Psoas muscle (tissue), 7 donors: ENCODE measurements at regions not wholly inside any gene's neighbourhood (a gene's known extent, or its start where the extent isn't known, plus 50 kb on each side); places are given as distances from the start of the nearest gene placed in this dataset.

Experiments
- ATAC-seq, 4 donors: fragments of 200-7000 bp; cut with Tn5 transposase; one replicate each; pipeline ENCODE4 v1.9.1; 2020; ENCODE audit warnings: moderate library complexity in 3 of 4, mild to moderate bottlenecking in 2 of 4
- DNase-seq, 2 donors: peaks; one replicate each; pipeline ENCODE4 v3.0.0-alpha.2; 2020
- H3K27ac ChIP-seq: fragments of 200-600 bp; one replicate; pipeline ENCODE4 v1.8.0; 2022
- H3K27me3 ChIP-seq, 3 donors: fragments of 200-600 bp in 1 of 3; one replicate each; pipeline versions ENCODE4 v1.6.1 to v1.8.0; 2013 to 2022; ENCODE audit warnings: low read length in 2 of 3, mild to moderate bottlenecking in 2 of 3, moderate library complexity in 1 of 3; ENCODE audit not compliant: insufficient read depth in 3 of 3
- H3K36me3 ChIP-seq, 2 donors: fragments of 200-600 bp in 1 of 2; one replicate each; pipeline versions ENCODE4 v1.6.1 to v1.8.0; 2013 to 2022; ENCODE audit warnings: low read depth in 1 of 2, mild to moderate bottlenecking in 1 of 2, moderate library complexity in 1 of 2; ENCODE audit not compliant: insufficient read depth in 1 of 2
- H3K4me1 ChIP-seq: fragments of 200-600 bp; one replicate; pipeline ENCODE4 v1.8.0; 2022
- H3K4me3 ChIP-seq: fragments of 200-600 bp; one replicate; pipeline ENCODE4 v1.8.0; 2022; ENCODE audit warnings: mild to moderate bottlenecking
- H3K9me3 ChIP-seq: fragments of 200-600 bp; one replicate; pipeline ENCODE4 v1.8.0; 2022
- WGBS, 3 donors: extraction: QIAGEN DNeasy Blood & Tissue Kit; methylation state at CpG; one replicate each; pipeline versions ENCODE4 v1.1.6 to v1.1.7; 2013; 5-methylcytosine and 5-hydroxymethylcytosine counted together
- intact Hi-C, 2 donors: fragments of 100-400 bp; cut with DNase I; formaldehyde crosslinking; loops; one replicate each; pipeline versions ENCODE4 v1.11.0 to v1.14.2; 2022
- TF ChIP-seq, protein P1 (sequence below): fragments of 200-600 bp; IDR thresholded peaks from one replicate; pipeline ENCODE4 v1.8.0; 2022; ENCODE audit warnings: antibody characterized with exemption
- donor health status: healthy with polysubstance abuse.
- donor health status: DM: no; HTN: no; CAD: no; lungs with moderate emphysema.
- donor health status: Bipolar disorder and iron deficiency.
- donor health status: healthy.
- donor health status: DM: yes; HTN: yes; CAD: no.
- donor health status: DM: no; HTN: no; CAD: no.
- donor health status: DM: yes; HTN: yes; CAD: no.

DNA sequence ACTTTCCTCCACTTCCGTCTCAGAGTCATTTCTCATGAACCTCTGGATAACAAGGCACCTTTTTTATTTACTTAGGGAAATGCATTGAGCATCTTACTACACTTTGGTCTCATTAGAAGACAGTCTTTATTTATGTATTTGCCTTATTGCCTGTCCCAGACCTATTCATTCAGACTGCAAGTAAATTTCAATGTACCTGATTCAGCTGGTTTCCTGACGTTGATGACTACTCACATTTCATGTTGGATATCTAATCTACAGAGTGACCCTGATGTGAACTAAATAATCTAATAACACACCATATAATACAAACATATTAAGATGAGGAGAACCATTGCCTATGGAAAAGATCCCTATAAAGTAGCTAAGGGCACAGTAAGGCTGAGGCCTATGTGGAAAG, 267.7 kb downstream of the SLC6A15 start:
- Histone ChIP-seq H3K27me3 (no peaks in the 10 kb centered on the region), H3K4me1 (no peaks in the 10 kb centered on the region), H3K36me3 (no peaks in the 10 kb centered on the region), H3K27ac (no peak overlapping the region), H3K4me3 (no peak overlapping the region), H3K9me3 (no peaks in the 10 kb centered on the region)
- TF ChIP-seq, protein P1, sequence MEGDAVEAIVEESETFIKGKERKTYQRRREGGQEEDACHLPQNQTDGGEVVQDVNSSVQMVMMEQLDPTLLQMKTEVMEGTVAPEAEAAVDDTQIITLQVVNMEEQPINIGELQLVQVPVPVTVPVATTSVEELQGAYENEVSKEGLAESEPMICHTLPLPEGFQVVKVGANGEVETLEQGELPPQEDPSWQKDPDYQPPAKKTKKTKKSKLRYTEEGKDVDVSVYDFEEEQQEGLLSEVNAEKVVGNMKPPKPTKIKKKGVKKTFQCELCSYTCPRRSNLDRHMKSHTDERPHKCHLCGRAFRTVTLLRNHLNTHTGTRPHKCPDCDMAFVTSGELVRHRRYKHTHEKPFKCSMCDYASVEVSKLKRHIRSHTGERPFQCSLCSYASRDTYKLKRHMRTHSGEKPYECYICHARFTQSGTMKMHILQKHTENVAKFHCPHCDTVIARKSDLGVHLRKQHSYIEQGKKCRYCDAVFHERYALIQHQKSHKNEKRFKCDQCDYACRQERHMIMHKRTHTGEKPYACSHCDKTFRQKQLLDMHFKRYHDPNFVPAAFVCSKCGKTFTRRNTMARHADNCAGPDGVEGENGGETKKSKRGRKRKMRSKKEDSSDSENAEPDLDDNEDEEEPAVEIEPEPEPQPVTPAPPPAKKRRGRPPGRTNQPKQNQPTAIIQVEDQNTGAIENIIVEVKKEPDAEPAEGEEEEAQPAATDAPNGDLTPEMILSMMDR: no peak
- 67 to 79% (median 74%) methylated on average over 2 of the region's 2 CpGs for WGBS, 3 donors
- DNase-seq (no peak), ATAC-seq (no peak)
- intact Hi-C loops: no loop called here

DNA sequence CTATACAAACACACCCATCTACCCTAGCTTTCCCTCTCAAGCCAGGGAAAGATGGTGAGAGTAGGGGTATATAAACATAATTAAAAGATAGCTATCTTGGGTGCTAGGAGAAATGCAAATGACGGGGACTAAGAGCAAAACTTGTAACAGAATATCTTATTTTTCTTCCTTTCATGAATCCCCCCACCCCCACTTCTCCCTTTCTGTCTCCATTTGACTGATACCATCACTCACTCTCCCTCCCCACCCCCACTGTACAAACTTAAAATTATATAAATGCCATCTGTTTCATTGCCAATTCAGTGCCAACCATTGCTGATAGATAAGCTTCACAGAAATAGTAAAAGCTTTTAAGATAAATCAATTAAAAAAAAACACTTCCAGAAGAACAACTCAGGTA, 268.6 kb downstream of the SLC6A15 start:
- 87 to 91% (median 88%) methylated on average over 1 of the region's 1 CpG for WGBS, 3 donors
- Histone ChIP-seq H3K27ac (no peak overlapping the region), H3K4me1 (no peaks in the 10 kb centered on the region), H3K36me3 (no peaks in the 10 kb centered on the region), H3K27me3 (no peaks in the 10 kb centered on the region), H3K9me3 (no peaks in the 10 kb centered on the region), H3K4me3 (no peak overlapping the region)
- TF ChIP-seq, protein P1: no peak
- DNase-seq: no peak
- intact Hi-C loops: no loop called here
- ATAC-seq: no peak

DNA sequence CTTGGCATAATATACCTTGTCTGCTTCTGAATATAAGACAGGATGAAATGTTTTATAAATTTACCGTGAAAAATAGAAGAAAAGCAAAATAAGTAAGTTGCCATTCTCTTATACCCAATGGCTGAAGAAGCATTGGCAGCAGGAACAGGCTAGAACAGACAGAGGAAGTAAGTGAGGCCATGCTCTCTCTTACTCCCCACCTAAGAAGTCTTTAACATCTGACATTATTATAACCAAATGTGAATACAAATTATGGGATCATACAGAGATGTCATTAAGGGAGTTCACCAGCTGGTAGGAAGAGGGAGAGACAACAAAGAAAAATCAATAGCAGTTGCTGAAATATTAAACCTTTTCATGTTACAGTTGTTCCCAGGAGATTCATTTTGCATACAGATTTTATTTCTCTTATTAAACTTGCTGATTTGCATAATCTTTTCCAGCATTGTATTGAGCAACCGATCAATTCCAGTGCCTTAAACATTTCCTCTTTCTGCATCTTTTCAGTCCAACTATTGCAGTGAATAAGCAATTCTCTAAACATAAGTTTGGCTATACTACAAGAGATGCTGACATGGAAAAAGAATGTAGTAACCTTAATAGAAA, 270.6 kb downstream of the SLC6A15 start:
- ATAC-seq: no peak
- Histone ChIP-seq H3K9me3 (no peaks in the 10 kb centered on the region), H3K4me1 (no peaks in the 10 kb centered on the region), H3K4me3 (no peak overlapping the region), H3K27ac (no peak overlapping the region), H3K27me3 (no peaks in the 10 kb centered on the region), H3K36me3 (no peaks in the 10 kb centered on the region)
- TF ChIP-seq, protein P1: no peak
- 41 to 57% (median 56%) methylated on average over 2 of the region's 2 CpGs for WGBS, 3 donors
- no peak for DNase-seq
- intact Hi-C loops: no loop called here

DNA sequence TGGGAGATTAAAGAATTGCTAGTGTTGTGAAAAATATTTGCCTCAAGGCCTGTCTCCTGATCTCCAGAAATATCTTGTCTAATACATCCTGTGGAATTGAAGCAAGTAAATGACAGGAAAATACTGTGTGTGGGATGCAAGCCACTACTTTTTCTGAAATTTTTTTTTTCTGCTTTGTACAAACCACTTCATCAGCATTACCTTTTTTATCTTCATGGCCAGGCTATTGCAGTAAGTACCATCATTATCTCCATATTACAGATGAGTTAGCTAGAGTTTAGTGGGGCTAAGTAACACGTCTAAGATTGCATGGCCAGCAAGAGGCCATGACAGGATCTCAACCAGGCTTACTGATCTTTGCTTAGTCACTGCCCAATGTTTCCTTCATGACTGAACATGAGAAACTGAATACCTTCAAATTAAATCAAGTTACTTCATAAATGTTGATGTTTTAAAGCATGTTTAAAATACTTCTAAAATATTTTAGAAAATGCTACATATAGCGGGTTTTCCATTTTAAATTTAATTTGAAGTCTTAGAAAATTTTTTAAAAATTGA, 273.7 kb downstream of the SLC6A15 start:
- 71 to 74% (median 71%) methylated on average over 2 of the region's 2 CpGs for WGBS, 3 donors
- no peaks in the 10 kb centered on the region for H3K36me3 ChIP-seq
- DNase-seq (no peak), ATAC-seq (no peak)
- H3K27ac ChIP-seq: no peak overlapping the region
- H3K4me1 ChIP-seq: no peaks in the 10 kb centered on the region
- no peaks in the 10 kb centered on the region for H3K9me3 ChIP-seq
- H3K27me3 ChIP-seq: no peaks in the 10 kb centered on the region
- intact Hi-C loops: no loop called here
- TF ChIP-seq, protein P1: no peak
- no peak overlapping the region for H3K4me3 ChIP-seq

DNA sequence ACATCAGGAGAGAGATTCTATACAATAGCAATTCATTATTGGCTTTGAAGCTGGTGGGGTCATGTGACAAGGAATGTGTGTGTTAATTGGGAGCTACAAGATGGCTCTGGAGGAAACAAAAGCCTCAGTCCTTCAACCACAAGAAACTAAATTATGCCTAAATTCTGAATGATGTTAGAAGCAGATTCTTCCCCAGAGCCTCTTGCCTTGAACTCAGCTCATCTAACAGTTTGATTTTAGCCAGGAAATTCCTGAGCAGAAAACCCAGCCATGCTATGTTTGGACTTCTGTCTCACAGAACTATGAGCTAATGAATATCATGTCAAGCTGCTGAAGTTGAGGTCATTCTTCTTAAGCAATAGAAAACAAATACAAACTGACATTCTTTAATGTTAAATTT, 274.7 kb downstream of the SLC6A15 start:
- intact Hi-C loops: no loop called here

More for the DNA sequence above, 274.7 kb downstream of the SLC6A15 start:
- H3K4me1 ChIP-seq: no peaks in the 10 kb centered on the region
- H3K4me3 ChIP-seq: no peak overlapping the region
- no peak overlapping the region for H3K27ac ChIP-seq
- H3K27me3 ChIP-seq: no peaks in the 10 kb centered on the region
- H3K9me3 ChIP-seq: no peaks in the 10 kb centered on the region
- DNase-seq (no peak), ATAC-seq (no peak)
- TF ChIP-seq, protein P1: no peak
- H3K36me3 ChIP-seq: no peaks in the 10 kb centered on the region
